ENCODE measurements at regions not wholly inside any gene's neighbourhood (a gene's known extent, or its start where the extent isn't known, plus 50 kb on each side); places are given as distances from the start of the nearest gene placed in this dataset.

- DNase-seq = no peak
Observed at GRCh38 chr18:78587626-78588600, 391.7 kb upstream of the SALL3 start.

DNA sequence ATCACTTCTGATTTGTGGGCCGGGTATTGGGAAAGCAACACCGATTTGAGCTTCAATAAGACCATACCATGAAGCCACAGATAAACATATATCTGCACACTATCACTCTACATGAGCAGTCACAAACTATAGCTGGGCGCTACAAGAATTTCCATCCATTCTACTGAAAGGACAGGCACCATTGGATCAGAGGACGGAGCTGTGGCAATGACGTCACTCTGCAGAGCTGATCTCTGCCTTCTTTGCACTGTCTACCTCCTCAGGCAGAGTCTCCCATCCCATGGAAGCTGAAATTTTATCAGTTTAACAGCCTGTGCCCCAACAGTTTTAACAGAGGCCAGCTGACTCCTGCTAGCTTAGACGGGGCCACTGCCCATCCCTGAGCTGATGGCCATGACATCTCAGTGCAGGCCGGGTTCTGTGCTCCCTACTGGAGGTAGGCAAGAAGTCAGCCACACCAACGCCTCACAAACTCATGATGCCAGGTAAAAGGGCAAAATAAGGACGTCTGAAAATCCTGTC, 389.6 kb upstream of the SALL3 start:
- DNase-seq = no peak

- no peak for DNase-seq
Observed at GRCh38 chr18:78595453-78595852, 384.2 kb upstream of the SALL3 start.

- DNase-seq = no peak
Observed at GRCh38 chr18:78595924-78596573, 383.6 kb upstream of the SALL3 start.

DNA sequence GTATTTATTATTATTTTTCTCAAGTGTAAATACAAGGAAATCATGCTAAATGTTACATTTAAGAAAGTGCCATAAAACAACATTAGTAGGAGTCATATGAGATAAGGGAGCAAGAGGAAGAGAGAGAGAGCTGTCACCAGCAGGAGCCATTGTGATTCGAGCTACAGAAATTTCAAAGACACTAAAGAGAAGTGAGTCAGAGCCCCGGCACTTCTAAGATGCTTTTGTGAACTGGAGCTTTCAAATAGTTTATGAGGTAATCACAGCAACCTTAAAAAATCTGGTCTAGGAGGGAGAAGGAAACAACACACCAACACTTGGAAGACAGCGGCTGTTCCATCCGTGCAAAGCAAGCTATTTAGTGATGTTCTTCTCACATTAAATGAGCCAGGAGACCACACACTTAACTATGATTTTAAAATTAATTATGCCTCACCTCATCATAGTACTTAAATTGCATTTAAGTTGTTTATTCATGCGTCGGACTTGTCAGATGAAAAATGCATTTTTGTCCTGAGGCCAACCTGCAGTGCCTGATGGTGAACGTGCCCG, 382.7 kb upstream of the SALL3 start:
- no peak for DNase-seq

DNA sequence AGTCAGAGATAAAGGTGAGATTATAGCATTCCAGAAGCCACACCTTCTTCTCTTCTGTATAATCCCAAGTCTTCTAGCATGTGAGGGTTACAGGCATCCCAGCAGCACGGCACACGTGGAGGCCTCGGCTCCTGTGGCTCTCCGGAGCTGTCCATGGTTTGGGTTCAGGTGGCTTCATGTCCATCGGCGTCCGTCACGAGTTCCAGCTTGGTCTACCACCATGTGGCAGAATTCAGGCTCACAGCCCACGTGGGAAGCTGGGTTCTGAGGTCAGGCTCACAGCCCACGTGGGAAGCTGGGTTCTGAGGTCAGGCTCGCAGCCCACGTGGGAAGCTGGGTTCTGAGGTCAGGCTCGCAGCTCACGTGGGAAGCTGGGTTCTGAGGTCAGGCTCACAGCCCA, 378.3 kb upstream of the SALL3 start:
- DNase-seq = no peak

- DNase-seq = no peak
Observed at GRCh38 chr18:78601923-78602322, 377.7 kb upstream of the SALL3 start.

DNA sequence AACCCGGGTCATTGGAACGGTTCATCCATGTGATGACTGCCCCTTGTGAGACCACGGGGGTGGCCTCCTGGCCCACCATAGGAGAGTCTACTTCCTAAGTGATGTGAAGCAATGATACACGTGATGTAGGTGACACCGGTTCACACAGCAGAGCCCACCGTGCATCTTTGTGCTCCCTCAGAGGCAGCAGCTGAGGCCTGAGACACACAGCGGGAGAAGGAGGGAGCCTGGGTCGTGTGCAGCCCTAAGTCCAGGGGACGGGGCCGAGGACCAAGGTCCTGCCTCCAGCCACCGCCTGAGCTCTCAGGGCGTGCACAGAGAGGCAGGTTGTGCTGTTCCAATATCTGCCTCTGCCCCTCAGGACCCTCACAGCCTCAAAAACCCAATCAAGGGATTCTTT, 377.2 kb upstream of the SALL3 start:
- DNase-seq = no peak

DNA sequence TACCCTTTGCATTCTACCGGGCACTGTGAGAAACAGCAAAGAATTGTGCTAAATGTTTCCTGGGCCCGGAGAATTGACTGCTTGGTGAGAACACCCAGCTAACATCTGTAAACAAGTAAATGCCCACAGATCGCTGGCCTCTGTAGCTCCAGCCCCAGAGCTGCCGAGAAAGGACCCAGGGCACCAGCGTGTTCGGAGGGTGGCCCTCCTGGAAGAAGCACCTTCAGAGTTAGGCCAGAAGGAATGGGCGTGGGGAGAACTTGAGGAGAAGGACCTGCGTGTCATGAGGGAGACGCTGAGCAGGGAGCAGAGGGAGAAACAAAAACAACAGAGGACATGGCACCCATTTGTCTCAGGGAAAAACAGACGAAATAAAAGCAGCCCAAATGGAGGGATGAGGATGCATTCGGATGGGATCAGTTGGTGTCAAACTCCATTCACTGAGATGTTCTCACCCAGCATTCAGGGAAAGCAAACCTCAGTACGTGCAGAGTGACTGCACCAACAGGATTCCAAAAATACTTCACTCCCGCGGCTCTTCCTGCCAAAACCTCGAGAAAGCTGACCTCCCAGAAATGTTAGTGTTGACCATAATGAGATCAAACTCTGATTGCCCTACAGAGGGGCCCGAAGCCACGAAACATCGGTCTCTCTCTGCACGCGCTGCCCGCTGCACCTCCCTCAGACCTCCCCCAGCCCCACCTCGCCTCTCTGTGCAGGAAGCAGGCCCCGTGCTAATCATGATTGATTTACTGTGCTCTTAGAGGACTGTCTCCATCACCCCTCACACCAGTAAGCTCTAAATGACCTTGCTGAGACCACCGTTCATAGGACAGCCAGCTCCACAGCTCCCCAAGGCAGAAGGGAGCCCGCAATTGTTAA, 376.3 kb upstream of the SALL3 start:
- no peak for DNase-seq

- no peak for DNase-seq
Observed at GRCh38 chr18:78605255-78605654, 374.4 kb upstream of the SALL3 start.

DNA sequence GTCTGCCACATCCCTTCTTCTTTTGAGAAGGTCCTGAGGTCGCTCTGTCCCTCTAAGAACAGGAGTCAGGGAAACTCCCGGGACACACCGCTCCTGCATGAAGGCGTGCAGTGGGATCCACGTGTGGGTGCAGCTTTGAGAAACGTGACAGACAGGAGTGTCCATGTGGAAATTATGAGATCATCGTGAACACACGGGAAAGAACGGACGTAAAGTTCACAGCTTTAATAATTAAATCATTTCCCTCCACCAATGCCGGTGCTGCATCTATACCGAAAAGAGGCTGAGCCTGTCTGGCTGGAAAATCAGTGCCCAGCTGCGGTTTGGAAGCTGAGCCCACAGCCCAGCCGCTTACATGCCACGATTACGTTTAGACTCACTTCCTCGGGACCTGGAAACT, 372.4 kb upstream of the SALL3 start:
- no peak for DNase-seq

DNA sequence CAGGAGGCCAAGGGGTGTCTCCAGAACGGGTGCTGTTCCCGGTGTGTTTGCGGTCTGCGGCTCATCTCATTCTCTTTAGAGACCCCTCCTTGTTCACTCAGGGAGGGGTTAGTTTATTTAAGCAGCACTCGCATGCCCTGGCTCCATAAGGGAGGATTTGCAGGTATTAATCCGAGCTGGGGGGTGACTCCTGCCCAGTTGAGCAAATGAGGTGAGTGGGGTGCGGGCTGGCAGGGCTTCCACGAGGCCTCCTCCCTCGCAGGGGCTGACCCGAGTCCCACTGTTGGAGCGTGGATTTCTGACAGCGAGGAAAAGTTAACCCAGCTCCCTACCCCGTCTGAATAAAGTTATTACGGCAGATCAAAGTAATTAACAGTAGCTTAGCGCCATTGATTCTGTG, 371.8 kb upstream of the SALL3 start:
- DNase-seq = no peak

GRCh38 chr18:78610179-78610578, 369.4 kb upstream of the SALL3 start:
- DNase-seq = no peak

DNA sequence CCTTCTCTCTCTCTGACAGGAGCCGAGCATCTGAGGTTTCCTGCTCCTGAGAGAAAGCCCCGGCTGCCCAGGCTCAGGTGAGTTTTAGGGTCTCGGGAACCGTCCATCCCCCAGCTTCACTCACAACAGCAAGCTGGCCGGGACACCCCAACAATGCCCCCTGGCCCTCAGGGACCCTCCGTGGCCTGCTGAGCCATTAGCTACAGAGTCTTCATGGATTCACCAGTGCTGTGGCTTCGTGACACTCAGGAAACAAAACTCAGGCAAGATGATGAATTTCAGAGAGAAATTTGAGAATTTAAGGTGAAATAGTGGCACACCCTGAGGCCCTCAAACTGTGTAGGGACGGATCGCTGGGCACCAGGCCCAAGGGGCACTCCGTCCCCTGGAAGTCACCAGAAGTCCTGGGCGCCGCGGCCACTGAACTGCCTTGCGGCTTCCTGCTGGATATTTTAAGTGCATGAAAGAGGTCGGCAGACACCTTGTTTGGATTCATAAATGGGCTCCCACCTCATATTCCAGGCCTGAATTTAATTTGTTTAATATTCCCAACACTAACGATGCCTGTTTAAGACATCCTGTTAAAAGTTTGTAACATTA, 368.3 kb upstream of the SALL3 start:
- DNase-seq = no peak

DNA sequence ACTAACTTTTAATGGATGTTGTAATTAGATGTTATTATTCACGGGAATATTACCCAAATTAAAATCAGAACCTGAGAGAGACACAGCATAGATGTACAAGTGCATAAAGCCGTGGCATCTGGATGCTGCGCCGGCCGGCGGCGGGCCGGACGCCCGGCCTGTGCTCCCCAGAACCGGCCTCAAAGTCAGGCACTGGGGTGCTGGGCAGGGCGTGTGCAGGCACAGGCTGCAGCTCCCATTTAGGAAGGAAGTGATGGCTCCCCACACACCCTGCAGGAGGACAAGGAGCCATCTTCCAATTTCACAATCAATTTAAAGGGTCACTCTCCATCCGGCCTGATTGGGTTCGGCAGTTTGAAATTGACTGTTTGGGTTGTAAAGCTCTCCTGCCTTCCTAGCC, 367.7 kb upstream of the SALL3 start:
- no peak for DNase-seq

DNA sequence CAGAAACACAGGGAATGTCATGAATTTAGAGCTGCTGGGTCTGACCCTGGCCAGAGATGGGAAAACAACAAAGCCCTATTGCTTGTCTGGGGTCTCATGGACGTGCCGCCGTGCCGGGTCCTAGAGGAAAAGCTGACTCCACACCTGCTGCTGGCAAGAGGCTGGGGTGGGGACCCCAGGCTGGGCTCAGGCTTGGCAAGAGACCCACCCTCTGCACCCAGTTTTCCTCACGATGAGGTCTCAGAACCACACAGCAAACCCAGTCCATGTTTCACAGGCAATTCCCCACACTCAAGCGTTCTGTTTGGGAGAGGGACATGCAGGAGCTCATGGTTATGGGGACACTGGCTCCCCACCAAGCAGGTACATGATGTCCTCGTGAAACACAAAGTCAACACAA, 367.3 kb upstream of the SALL3 start:
- DNase-seq = no peak

GRCh38 chr18:78612801-78613200, 366.8 kb upstream of the SALL3 start:
- no peak for DNase-seq

DNA sequence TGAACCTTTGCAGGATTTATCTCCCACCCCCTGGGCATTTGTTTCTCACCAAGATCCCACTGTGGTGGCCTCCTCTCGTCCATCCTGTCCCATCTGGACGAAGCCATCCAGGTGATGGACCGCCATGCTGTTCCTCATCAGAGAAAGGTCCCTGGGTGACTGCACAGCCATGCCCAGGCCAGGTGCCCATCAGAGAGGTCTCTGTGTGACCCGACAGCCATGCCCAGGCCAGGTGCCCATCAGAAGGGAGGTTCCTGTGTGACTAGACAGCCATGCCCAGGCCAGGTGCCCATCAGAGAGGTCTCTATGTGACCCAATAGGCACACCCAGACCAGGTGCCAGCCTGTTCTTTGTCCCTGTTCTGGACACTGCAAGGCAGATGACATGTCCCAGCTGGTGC, 360.9 kb upstream of the SALL3 start:
- no peak for DNase-seq

DNA sequence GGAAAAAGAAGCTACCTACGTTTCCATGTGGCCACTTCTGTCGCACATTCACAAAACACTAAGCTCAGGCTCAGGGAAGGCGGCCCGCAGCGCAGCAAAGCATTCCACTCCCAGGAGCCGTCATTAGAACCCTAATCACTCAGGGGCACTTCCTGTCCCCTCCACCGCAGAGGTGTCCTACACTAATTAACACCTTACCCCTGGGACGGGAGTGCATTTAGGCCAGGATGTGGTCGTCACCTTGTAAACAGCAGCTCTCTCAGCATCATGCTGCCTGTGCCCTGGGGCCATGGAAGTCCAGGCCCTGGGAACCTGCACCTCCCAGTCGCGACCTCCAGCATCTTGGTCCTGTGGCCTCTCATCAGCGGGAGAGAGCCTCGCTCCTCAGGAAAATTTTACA, 359.8 kb upstream of the SALL3 start:
- no peak for DNase-seq

- DNase-seq = no peak
Observed at GRCh38 chr18:78620326-78620725, 359.3 kb upstream of the SALL3 start.

DNA sequence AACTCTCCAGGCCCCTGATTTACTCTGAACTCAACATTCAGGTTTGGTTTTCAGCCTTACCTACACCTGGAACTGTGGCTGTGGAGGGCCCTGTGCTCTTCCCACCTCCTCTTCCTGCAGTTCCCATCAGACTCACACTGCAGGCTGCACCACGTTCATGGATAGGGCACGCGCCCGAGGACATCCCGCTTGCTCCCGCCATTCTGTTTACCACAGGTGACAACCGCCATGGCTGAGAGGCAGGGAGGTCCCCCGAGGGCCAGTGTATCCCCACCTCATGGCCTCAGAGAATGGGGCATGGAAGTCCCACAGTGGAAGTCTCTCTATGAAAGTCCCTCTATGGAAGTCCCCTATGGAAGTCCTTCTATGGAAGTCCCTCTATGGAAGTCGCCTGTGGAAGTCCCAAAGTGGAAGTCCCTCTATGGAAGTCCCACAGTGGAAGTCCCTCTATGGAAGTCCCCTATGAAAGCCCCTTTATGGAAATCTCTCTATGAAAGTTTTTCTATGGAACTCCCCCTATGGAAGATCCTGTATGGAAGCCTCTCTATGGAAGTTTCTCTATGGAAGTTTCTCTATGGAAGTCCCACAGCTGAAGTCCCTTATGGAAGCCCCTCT, 358.4 kb upstream of the SALL3 start:
- no peak for DNase-seq
